K562 (cell line): ENCODE measurements at regions not wholly inside any gene's neighbourhood (a gene's known extent, or its start where the extent isn't known, plus 50 kb on each side); places are given as distances from the start of the nearest gene placed in this dataset.

Experiments
- ATAC-seq: fragments of 200-7000 bp; cut with Tn5 transposase; 3 replicates; pipeline ENCODE4 v1.9.1; 2020; ENCODE audit warnings: moderate library complexity
- BruUV-seq: library from RNA; stranded (reverse); fragments of 400-500 nt; replicated peaks from 2 replicates; lab custom pipeline; 2021; lab: Mats Ljungman, UMichigan
- CTCF ChIA-PET: fragments of 300-600 bp; formaldehyde crosslinking; extraction: SDS; loops from one replicate; lab custom pipeline; 2021; ENCODE audit warnings: low intra/inter-chr PET ratio; lab: Yijun Ruan, JAX
- POLR2A ChIA-PET: fragments of 300-600, 350-650 bp; sonication (Branson Sonifier 250); formaldehyde crosslinking; extraction: SDS; loops from one replicate; lab custom pipeline; 2021; ENCODE audit warnings: antibody characterized with exemption, inconsistent platforms; lab: Yijun Ruan, JAX
- DNase-seq, 4 experiments: peaks; one replicate each; pipeline versions ENCODE4 v3.0.0 to v3.0.0-alpha.2; 2011 to 2018; ENCODE audit warnings: low spot score in 3 of 4, mixed read lengths in 3 of 4; ENCODE audit errors: extremely low read depth in 1 of 4
- FAIRE-seq: peaks from 2 replicates; lab custom pipeline; 2011; peaks lifted over from hg19 to GRCh38; lab: Jason Lieb, UNC
- H2AFZ ChIP-seq: 2 replicates; pipeline ENCODE4 v1.6.0; 2011; ENCODE audit warnings: low read depth, low read length, control low read depth, inconsistent platforms
- H3K27ac ChIP-seq: fragments of 200-600 bp; 3 replicates; pipeline ENCODE4 v1.8.0; 2011; ENCODE audit warnings: low read depth, mild to moderate bottlenecking, control low read depth, inconsistent platforms, low read length, moderate library complexity, mixed read lengths; ENCODE audit errors: extremely low read depth
- H3K27me3 ChIP-seq, 2 experiments: fragments of 300-600 bp in 1 of 2; 2 replicates in 1 of 2; 3 replicates in 1 of 2; pipeline versions ENCODE4 v1.6.0 to v1.8.0; 2011; ENCODE audit warnings: inconsistent platforms in 2 of 2, low read length in 2 of 2, mild to moderate bottlenecking in 1 of 2, mixed read lengths in 1 of 2, moderate library complexity in 1 of 2; ENCODE audit not compliant: control insufficient read depth in 2 of 2, insufficient read depth in 2 of 2
- H3K36me3 ChIP-seq: fragments of 300-600 bp; 3 replicates; pipeline ENCODE4 v1.8.0; 2011; ENCODE audit warnings: mild to moderate bottlenecking, low read length, inconsistent platforms; ENCODE audit not compliant: control insufficient read depth, insufficient read depth
- H3K4me1 ChIP-seq, 2 experiments: fragments of 200-600 bp in 1 of 2; replicated peaks in 1 of 2; 2 replicates in 1 of 2; 3 replicates in 1 of 2; pipeline versions ENCODE4 v1.5.1 to v1.8.0; 2011; ENCODE audit warnings: inconsistent platforms in 2 of 2, low read length in 2 of 2, mild to moderate bottlenecking in 1 of 2, mixed read lengths in 1 of 2, moderate library complexity in 1 of 2; ENCODE audit not compliant: control insufficient read depth in 2 of 2, insufficient read depth in 2 of 2
- H3K4me2 ChIP-seq: 2 replicates; pipeline ENCODE4 v1.6.1; 2011; ENCODE audit warnings: low read length, control low read depth, inconsistent platforms, mixed read lengths; ENCODE audit not compliant: insufficient read depth
- H3K4me3 ChIP-seq: fragments of 200-600 bp; sonication (generic), shearing (Covaris generic); 2 replicates; pipeline ENCODE4 v1.5.1; 2016; ENCODE audit warnings: control low read depth, inconsistent platforms
- H3K79me2 ChIP-seq: fragments of 200-600 bp; 3 replicates; pipeline ENCODE4 v1.8.0; 2011; ENCODE audit warnings: low read length, inconsistent platforms; ENCODE audit not compliant: control insufficient read depth, insufficient read depth
- H3K9ac ChIP-seq, 2 experiments: 2 replicates each; pipeline versions ENCODE4 v1.6.0 to v1.6.1; 2011; ENCODE audit warnings: low read depth in 2 of 2, low read length in 2 of 2, control low read depth in 1 of 2, inconsistent platforms in 1 of 2, mild to moderate bottlenecking in 1 of 2, mixed read lengths in 1 of 2; ENCODE audit not compliant: insufficient read depth in 1 of 2
- H3K9me1 ChIP-seq: one replicate; pipeline ENCODE4 v1.6.0; 2011; ENCODE audit warnings: inconsistent platforms, mild to moderate bottlenecking, low read length, moderate library complexity; ENCODE audit not compliant: control insufficient read depth, insufficient read depth
- H3K9me3 ChIP-seq: replicated peaks from 2 replicates; pipeline ENCODE4 v1.5.1; 2011; ENCODE audit warnings: low read depth, low read length, inconsistent platforms; ENCODE audit not compliant: control insufficient read depth, insufficient read depth
- H4K20me1 ChIP-seq: replicated peaks from 2 replicates; pipeline ENCODE4 v1.6.1; 2011; ENCODE audit warnings: low read length, inconsistent platforms, mixed read lengths; ENCODE audit not compliant: control insufficient read depth, insufficient read depth
- BRF2 ChIP-seq: IDR thresholded peaks from 3 replicates; pipeline ENCODE4 v1.6.1; 2011; ENCODE audit warnings: borderline replicate concordance, mild to moderate bottlenecking; ENCODE audit not compliant: insufficient read length, insufficient read depth
- CBFA2T3 ChIP-seq: fragments of 450-650 bp; IDR thresholded peaks from 2 replicates; pipeline ENCODE4 v1.6.1; 2017
- CBX8 ChIP-seq: fragments of 200-600 bp; sonication (generic); IDR thresholded peaks from 2 replicates; pipeline ENCODE4 v1.6.1; 2012; ENCODE audit warnings: borderline replicate concordance, mixed run types, low read depth, mild to moderate bottlenecking, moderate library complexity, mixed read lengths, low read length, control low read depth, inconsistent platforms; ENCODE audit not compliant: poor library complexity, severe bottlenecking; ENCODE audit errors: extremely low read depth
- CTCFL ChIP-seq: IDR thresholded peaks from 2 replicates; pipeline ENCODE4 v1.6.1; 2011; ENCODE audit warnings: borderline replicate concordance, low read depth, mild to moderate bottlenecking, moderate library complexity, low read length; ENCODE audit not compliant: insufficient read depth, poor library complexity, severe bottlenecking
- ILK ChIP-seq: fragments of 450-650 bp; IDR thresholded peaks from 2 replicates; pipeline ENCODE4 v1.6.1; 2016; ENCODE audit warnings: missing genetic modification characterization, low read depth, mild to moderate bottlenecking, missing compliant biosample characterization, moderate library complexity, borderline replicate concordance
- KHSRP ChIP-seq: fragments of 450-650 bp; IDR thresholded peaks from 2 replicates; pipeline ENCODE4 v1.6.1; 2017
- MCM5 ChIP-seq: fragments of 450-650 bp; IDR thresholded peaks from 2 replicates; pipeline ENCODE4 v1.6.1; 2016; ENCODE audit warnings: low read depth
- MTF1 ChIP-seq: fragments of 250-450 bp; sonication (Bioruptor Pico); IDR thresholded peaks from 2 replicates; pipeline ENCODE4 v1.9.0; 2021; ENCODE audit warnings: moderate library complexity, mild to moderate bottlenecking, inconsistent platforms, borderline replicate concordance
- RUNX1 ChIP-seq: sonication (generic); IDR thresholded peaks from 2 replicates; pipeline ENCODE4 v1.6.1; 2016; ENCODE audit warnings: antibody characterized with exemption, low read depth
- ZNF217 ChIP-seq: sonication (generic); formaldehyde crosslinking; IDR thresholded peaks from 2 replicates; pipeline ENCODE4 v1.8.0; 2022; ENCODE audit warnings: mild to moderate bottlenecking, missing genetic modification reagents
- ZNF518B ChIP-seq: fragments of 250-450 bp; sonication (Bioruptor Pico); IDR thresholded peaks from 2 replicates; pipeline ENCODE4 v1.5.0; 2021; ENCODE audit warnings: mild to moderate bottlenecking, moderate library complexity
- WGBS: fragments of 100-300 bp; shearing (Covaris generic); methylation state at CpG from one replicate; pipeline ENCODE4 v1.1.6; 2016; ENCODE audit warnings: low coverage, mixed read lengths; ENCODE audit not compliant: insufficient coverage; ENCODE audit errors: missing lambda C conversion rate; 5-methylcytosine and 5-hydroxymethylcytosine counted together
- in situ Hi-C: fragments of 300-500 bp; cut with MboI; formaldehyde crosslinking; loops from 4 replicates; pipeline ENCODE4 v1.15.0; 2018; ENCODE audit warnings: inconsistent platforms, mixed read lengths
- intact Hi-C: fragments of 100-400 bp; cut with micrococcal nuclease; formaldehyde crosslinking; loops from 2 replicates; pipeline ENCODE4 v1.14.2; 2022

GRCh38 chr20:7734216-7734615 lies 206.0 kb downstream of the HAO1 start (continued):
- TF ChIP-seq MTF1 (CRISPR knock-in tag) (no peak), ZNF518B (CRISPR knock-in tag) (no peak), ILK (tag) (no peak), CBX8 (no peak), CBFA2T3 (no peak)
- TF ChIP-seq, all 486 proteins: peak for 0

- 11% methylated on average over 1 of the region's 1 CpG for WGBS
- POLR2A ChIA-PET: no interaction called here
- ATAC-seq (no peak), FAIRE-seq (no peak), DNase-seq (no peak)
- no peaks in the 10 kb centered on the region for H3K36me3 ChIP-seq
- no peaks in the 10 kb centered on the region for H3K79me2 ChIP-seq
- CTCF ChIA-PET: no interaction called here
- no peak overlapping the region for H3K27ac ChIP-seq
- H3K4me3 ChIP-seq: no peak overlapping the region
- H2AFZ ChIP-seq: no peak overlapping the region
- H3K9me1 ChIP-seq: no peaks in the 10 kb centered on the region
- H3K4me2 ChIP-seq: no peak overlapping the region
- no peaks in the 10 kb centered on the region for H4K20me1 ChIP-seq
- in situ Hi-C loops: no loop called here
- H3K9ac ChIP-seq: no peak overlapping the region
- H3K27me3 ChIP-seq: no peaks in the 10 kb centered on the region
- H3K4me1 ChIP-seq: no peaks in the 10 kb centered on the region
- intact Hi-C loops: no loop called here
- BruUV-seq: no TSS peak
- no peaks in the 10 kb centered on the region for H3K9me3 ChIP-seq
- TF ChIP-seq CTCFL: no peak
- no peak for TF ChIP-seq ZNF217 (CRISPR knock-in tag)
- no peak for TF ChIP-seq RUNX1
- no peak for TF ChIP-seq BRF2
- no peak for TF ChIP-seq MCM5
- TF ChIP-seq KHSRP: no peak
Measured at GRCh38 chr20:7736336-7736735, 203.9 kb downstream of the HAO1 start.
